A673 (cell line): ENCODE measurements at regions not wholly inside any gene's neighbourhood (a gene's known extent, or its start where the extent isn't known, plus 50 kb on each side); places are given as distances from the start of the nearest gene placed in this dataset.

Source experiments
- CTCF ChIP-seq: fragments of 300-800, 200-600 bp; sonication (generic); conservative IDR thresholded peaks from 2 replicates; pipeline ENCODE4 v1.5.1; 2017; ENCODE audit warnings: low read depth, mild to moderate bottlenecking, antibody characterized with exemption, low read length, moderate library complexity, mixed read lengths
- EZH2 ChIP-seq: fragments of 200-600 bp; sonication (generic); IDR thresholded peaks from 2 replicates; pipeline ENCODE4 v1.6.1; 2017; ENCODE audit warnings: borderline replicate concordance, low read depth, mild to moderate bottlenecking, mixed read lengths, antibody characterized with exemption, low read length; ENCODE audit not compliant: poor library complexity, severe bottlenecking

DNA sequence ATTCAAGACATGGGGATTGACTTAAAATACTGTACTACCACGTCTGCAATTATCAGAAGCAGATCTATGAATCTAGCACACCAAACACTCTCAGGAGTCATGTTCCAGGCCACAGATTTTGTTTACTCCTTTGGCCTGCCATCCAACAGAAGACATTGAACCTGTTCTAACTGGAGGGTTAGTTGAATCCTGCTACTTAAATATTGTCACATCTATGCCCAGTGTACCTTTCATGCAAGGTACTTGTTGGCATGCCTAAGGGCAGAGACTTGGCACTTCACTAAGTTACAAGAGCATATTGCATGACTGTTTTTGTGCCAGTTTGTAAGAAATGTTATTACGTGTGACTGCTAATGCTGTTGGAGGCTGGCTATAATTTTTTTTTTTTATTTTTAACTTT, 126.9 kb upstream of the BCOR start:
- TF ChIP-seq EZH2 (no peak), CTCF (no peak)
